ENCODE measurements at regions not wholly inside any gene's neighbourhood (a gene's known extent, or its start where the extent isn't known, plus 50 kb on each side); places are given as distances from the start of the nearest gene placed in this dataset.

DNA sequence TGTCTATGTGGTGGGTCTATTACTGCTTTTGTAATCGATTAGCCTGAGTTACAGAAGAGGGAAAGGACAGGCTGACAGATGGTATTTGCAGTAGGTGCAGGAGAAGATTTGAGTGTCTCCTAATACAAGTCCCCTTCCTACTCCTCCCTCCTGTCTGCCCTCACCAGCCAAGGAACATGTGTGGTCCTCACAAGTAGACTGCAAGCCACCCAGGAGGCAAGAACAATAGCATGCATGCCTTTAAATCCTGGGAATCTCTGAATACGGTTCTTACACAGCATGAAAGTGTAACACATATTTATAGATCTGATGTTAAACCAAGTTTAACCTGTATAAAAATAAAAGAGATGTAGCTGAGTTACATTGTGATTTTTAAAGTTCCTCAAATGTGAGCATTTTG is 117.0 kb downstream of the PTCSC3 start:
- H4K20me1 ChIP-seq (ENCODE audit: insufficient read depth): no peaks in the 10 kb centered on the region
- 8% methylated on average over 2 of the region's 2 CpGs for WGBS (ENCODE audit: low lambda C conversion rate)
- H3K27ac ChIP-seq (ENCODE audit: low read depth in 2 of 2, low read length in 1 of 2): no peak overlapping the region
- no peaks in the 10 kb centered on the region for H3K9me2 ChIP-seq
- H3K9ac ChIP-seq: no peak overlapping the region
- no peak for TF ChIP-seq POLR2AphosphoS5 (IDR thresholded peaks at IDR 0.05; ENCODE audit: low read depth, low read length)
- no peak for TF ChIP-seq JUND (IDR thresholded peaks at IDR 0.05)
- no peak for TF ChIP-seq TCF12 (IDR thresholded peaks at IDR 0.05)
- TF ChIP-seq RAD21 (IDR thresholded peaks at IDR 0.05; ENCODE audit: low read length): no peak
- TF ChIP-seq, protein P1, sequence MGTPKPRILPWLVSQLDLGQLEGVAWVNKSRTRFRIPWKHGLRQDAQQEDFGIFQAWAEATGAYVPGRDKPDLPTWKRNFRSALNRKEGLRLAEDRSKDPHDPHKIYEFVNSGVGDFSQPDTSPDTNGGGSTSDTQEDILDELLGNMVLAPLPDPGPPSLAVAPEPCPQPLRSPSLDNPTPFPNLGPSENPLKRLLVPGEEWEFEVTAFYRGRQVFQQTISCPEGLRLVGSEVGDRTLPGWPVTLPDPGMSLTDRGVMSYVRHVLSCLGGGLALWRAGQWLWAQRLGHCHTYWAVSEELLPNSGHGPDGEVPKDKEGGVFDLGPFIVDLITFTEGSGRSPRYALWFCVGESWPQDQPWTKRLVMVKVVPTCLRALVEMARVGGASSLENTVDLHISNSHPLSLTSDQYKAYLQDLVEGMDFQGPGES (IDR thresholded peaks at IDR 0.05; ENCODE audit: low read depth, low read length): no peak
- TF ChIP-seq RCOR1 (IDR thresholded peaks at IDR 0.05; ENCODE audit: low read length): no peak
- TF ChIP-seq NRF1 (IDR thresholded peaks at IDR 0.05; ENCODE audit: low read depth, low read length): no peak
- TF ChIP-seq NFIC (IDR thresholded peaks at IDR 0.05; ENCODE audit: borderline replicate concordance): no peak
- no peak for TF ChIP-seq FOXM1 (IDR thresholded peaks at IDR 0.05; ENCODE audit: low read depth)
- no peak for TF ChIP-seq CTCF (IDR thresholded peaks at IDR 0.05)
- no peak for TF ChIP-seq RFX5 (IDR thresholded peaks at IDR 0.05; ENCODE audit: low read length)
- no peak for TF ChIP-seq CHD2 (IDR thresholded peaks at IDR 0.05; ENCODE audit: low read length, partially characterized antibody)
- TF ChIP-seq ZBTB33 (IDR thresholded peaks at IDR 0.05; ENCODE audit: borderline replicate concordance, low read depth): no peak
- no peak for TF ChIP-seq YY1 (IDR thresholded peaks at IDR 0.05; ENCODE audit: low read depth)
- TF ChIP-seq PBX3 (IDR thresholded peaks at IDR 0.05): no peak
- no peak for TF ChIP-seq GABPA (IDR thresholded peaks at IDR 0.05; ENCODE audit: low read depth)
- TF ChIP-seq ELF1 (IDR thresholded peaks at IDR 0.05): no peak
- TF ChIP-seq, protein P2, sequence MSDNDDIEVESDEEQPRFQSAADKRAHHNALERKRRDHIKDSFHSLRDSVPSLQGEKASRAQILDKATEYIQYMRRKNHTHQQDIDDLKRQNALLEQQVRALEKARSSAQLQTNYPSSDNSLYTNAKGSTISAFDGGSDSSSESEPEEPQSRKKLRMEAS (IDR thresholded peaks at IDR 0.05; ENCODE audit: low read depth): no peak
- no peak for TF ChIP-seq FOSL2 (IDR thresholded peaks at IDR 0.05; ENCODE audit: borderline replicate concordance, low read depth)
- ChIA-PET POLR2A (no interaction called here), CTCF (interaction anchor here (3.9 kb wide), 1 partner anchor 11 kb away, joined by 33 read pairs; no protein-coding TSS in a partner anchor)
- peaks cover 0 to 4% of the 10 kb centered on the region in 2 experiments; a peak in 2 of 4 replicates for H3K4me1 ChIP-seq (ENCODE audit: control insufficient read depth in 1 of 2, insufficient read depth in 2 of 2, low read depth in 1 of 2, low read length in 1 of 2)
- no peaks in the 10 kb centered on the region for H3K9me3 ChIP-seq
- no peaks in the 10 kb centered on the region for H3K36me3 ChIP-seq (replicated peaks in 1 of 2; ENCODE audit: control insufficient read depth in 1 of 2, insufficient read depth in 2 of 2, low read length in 1 of 2)
- no peak for DNase-seq
- no peak overlapping the region for H2AFZ ChIP-seq (ENCODE audit: low read depth)
- H3K4me2 ChIP-seq: no peak overlapping the region
- no peak overlapping the region for H3K4me3 ChIP-seq (ENCODE audit: low read depth in 2 of 2, low read length in 1 of 2)
- peaks cover 10% of the 10 kb centered on the region; the same call in 1 of the 2 replicates for H3K27me3 ChIP-seq (ENCODE audit: insufficient read depth)
- H3K79me2 ChIP-seq (ENCODE audit: insufficient read depth): no peaks in the 10 kb centered on the region
- no peaks in the 10 kb centered on the region for H3F3A ChIP-seq (replicated peaks; ENCODE audit: insufficient read depth)
